ENCODE measurements at regions not wholly inside any gene's neighbourhood (a gene's known extent, or its start where the extent isn't known, plus 50 kb on each side); places are given as distances from the start of the nearest gene placed in this dataset.

DNA sequence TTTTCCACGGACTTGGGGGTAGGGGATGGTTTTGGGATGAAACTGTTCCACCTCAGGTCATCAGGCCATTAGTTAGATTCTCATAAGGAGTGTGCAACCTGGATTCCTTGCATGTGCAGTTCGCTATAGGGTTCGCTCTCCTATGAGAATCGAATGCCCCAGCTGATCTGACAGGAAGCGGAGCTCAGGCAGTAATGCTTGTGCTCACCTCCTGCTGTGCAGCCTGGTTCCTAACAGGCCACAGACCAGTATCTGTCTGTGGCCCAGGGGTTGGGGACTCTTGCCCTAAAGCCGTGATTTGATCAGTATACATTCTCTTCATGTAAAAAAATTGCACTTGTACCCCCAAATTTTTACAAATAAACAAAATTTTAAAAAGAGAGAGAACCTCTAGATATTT, 219.4 kb upstream of the CPNE8 start:
- no peak for DNase-seq

DNA sequence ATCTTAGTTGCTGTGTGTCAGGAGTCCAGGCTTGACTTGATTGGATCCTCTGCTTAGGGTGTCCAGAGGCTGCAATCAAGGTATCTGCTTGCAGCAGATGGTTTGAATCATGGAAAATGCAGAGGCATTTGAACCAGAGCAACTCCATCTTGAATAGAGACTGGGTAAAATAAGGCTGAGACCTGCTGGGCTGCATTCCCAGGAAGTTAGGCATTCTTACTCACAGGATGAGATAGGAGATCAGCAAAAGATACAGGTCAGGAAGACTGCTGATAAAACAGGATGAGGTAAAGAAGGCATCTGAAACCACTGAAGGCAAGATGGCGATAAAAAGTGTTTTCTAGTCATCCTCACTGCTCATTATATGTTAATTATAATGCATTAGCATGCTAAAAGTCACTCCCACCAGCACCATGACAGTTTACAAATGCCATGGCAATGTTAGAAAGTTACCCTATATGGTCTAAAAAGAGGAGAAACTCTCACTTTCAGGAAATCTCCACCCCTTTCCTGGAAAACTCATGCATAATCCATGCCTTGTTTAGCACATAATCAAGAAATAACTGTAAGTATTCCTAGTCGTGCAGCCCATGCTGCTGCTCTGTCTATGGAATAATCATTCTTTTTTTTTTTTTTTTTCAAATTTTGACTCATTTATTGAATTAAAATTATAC, 218.3 kb upstream of the CPNE8 start:
- DNase-seq: no peak

DNA sequence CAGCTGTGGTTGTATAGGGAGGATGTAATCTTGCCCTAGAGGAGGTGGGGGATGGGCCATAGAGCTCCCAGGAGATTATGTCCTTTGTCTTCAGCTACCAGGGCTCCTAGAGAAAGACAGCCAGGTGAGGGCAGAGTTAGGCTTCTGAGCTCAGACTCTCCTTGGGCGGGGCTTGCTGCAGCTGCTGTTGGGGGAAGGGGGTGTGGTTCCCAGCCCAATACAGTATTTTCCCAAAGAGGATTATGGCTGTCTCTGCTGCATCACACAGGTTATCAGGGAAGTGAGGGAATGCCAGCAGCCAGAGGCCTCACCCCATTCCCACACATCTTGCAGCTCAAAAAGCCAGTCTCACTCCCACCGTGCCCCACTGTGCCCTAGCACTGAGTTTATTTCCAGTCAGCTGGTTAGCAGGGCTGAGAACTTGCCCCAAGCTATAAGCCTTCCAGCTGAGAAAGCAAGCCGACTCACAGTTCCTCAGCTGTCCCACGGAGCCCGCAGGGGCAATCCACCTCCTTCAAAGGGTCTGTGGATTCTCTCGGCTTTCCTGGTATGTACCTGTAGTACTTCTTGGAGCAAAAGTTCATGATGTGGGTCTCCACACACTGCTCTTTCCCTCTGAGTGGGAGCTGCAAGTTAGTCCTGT, 217.3 kb upstream of the CPNE8 start:
- no peak for DNase-seq

DNA sequence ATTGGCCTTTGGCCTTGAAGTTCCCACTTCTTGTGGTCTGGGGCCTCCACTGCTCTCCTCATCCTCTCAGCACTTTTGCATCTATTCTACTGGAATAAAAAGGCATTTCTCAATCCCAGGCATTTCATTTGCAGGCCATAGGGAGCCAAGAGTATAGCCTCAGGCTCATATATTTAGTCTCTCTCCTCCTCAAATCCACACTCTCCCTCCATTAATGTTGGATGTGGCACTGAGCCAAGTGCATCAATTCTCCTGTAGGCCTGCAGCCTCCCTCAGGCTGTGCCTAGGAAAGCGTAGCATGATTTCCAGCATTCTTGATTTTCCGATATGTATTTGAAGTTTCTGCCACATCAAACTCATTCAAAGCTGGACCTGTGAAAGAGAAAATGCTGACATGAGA, 211.5 kb upstream of the CPNE8 start:
- no peak for DNase-seq

DNA sequence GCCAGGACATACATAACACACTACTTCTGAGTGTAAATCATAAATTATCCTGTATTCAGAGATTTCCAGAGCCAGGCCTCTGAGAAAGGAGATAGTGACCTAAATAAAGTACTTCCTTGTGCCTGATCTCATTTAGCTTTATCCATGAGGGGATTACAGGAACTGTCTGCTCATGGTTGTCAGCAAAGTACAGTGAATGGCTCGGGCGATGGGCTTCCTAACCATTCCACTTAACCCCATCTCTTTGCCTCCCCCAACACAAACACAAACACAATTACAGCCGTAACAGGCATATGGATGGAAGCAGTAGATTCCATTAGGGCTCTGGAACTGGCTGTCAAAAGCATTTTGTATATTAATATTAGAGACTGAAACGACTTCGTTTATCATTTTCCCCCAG, 206.7 kb upstream of the CPNE8 start:
- no peak for DNase-seq

DNA sequence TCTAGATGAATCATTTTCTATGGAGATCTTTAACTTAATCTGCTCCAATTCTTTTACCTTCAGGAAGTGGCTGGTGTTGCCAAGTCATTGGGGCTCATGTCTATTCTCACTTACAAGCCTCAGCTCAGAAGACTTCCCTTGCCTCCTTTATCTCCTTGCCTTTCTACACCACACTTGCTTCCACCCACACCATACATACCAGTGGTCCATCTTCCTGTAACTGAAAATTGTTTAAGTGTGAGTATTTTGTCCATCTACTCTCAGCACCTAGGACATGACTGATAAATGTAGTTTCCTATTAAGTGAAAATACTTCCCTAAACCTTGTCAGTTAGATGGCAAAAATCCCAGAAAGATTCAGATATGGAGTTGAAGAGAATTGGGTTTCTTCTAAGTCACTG, 199.7 kb upstream of the CPNE8 start:
- no peak for DNase-seq

DNA sequence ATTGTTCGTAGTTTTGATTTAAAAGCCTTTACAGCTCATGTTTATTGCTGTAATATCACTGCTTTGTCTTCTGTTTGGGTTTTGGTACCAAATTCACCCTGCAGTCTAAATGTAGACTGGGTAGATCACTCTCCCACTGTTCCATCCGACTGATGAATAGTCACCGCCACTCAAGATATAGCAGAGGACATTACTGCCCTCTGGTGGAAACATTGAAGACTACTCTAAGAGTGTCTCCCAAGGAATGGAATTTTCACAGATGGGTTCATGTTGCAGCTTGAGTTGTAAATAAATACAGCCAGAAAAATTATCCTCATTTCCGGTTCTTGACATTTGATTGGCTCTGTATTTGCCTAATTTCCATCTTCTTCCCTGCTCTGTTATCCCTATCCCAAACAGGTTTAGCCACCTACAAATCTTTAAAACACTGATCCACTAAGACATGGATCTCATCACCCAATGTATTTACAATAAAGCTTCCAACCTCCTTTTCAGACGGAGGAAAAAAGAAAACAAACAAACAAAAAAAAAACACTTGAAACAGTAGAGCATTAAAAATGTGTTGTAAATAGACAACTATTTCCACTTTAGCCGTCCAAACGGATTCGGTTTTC, 198.3 kb upstream of the CPNE8 start:
- DNase-seq: no peak

DNA sequence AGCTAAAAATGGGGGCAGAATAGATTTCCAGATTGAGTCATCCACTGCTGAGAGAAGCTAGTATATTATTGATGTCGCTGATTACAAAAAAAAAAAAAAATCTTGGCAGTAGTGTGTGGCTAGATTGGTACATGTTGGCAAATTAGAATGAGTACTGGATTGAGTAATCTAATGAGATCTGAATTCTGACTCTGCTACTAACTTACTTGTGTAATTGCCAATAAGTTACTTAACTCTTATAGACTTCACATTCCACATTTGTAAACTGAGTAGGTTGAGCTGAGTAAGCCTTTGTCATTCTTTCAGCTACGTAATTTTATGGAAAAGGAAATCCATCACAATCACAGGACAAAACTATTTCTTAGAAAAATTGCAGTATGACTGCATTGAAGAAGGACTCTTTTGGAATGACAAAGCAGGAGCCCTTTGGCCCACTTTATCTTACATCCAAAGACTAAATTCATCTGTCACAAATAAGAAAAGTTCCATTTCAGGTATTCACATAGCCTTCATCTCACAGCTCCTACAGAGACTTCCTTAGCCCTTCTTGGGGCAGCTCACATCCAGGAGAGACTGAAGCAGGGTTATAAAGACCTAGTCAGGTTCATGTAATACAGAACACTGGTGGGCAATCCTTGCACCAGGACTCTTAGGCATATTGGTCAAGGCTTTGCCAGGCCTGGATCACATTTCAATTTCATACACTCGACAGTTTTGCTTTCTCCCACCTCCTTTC, 197.3 kb upstream of the CPNE8 start:
- DNase-seq: no peak

DNA sequence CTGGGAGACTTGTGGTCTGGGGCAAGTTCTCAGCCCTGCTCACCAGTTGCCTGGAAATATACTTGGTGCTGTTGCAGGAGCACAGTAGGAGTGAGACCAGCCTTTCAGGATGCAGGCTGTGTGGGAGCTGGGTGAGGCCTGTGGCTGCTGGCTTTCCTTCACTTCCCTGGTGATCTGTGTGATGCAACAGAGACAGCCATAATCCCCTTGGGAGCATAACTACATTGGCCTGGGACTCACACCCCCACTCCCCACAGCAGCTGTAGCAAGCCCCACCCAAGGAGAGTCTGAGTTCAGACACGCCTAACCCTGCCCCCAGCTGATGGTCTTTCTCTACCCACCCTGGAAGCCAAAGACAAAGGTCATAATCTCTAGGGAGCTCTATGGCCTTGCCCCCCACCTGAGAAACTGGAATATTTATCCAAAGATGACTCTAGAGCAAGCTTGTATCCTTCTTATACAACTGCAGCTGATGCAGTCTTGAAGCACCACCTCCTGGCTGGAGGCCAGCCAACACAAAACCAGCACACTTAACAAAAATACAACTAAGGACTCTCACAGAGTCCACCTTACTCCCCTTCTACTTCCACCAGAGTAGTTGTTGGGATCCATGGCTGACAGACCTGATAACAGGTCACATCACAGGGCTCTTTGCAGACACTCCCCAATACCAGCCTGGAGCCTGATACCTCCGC, 190.4 kb upstream of the CPNE8 start:
- no peak for DNase-seq

DNA sequence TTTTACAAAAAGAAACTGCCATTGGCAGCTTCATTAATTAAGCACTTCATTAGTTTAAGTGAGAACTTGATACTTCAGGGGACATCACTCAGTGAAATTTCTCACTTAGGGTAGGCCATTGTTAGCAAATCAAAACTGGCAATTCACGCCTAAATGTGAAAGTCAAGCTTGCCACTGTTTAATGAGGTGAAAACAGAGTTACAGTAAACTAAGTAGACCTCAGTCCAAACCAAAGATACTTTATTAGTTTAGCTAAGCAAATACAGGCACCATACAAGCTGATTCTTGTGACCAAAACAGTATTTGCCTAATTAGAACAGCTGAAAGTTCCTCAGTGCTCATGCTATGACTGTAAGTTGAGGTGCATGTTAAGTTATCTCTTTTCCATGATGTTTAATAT, 176.5 kb upstream of the CPNE8 start:
- no peak for DNase-seq

DNA sequence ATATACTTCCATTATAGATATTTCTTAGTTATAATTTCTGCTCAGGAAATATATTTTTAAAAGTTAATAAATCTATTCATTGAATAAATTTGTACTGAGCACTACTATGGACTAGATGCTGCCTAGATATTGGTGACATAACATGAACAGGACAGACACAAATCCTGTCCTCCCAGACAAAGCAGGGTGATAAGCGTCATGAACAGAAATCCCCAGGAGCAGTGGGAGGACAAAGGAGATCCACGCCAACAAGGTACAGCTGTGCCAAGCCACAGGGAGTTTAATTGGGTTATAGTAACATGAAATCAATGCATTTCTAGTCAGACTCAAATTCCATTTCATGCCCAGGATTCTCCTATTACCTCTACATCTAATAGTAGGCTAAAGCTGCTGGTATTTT, 171.8 kb upstream of the CPNE8 start:
- DNase-seq: no peak

DNA sequence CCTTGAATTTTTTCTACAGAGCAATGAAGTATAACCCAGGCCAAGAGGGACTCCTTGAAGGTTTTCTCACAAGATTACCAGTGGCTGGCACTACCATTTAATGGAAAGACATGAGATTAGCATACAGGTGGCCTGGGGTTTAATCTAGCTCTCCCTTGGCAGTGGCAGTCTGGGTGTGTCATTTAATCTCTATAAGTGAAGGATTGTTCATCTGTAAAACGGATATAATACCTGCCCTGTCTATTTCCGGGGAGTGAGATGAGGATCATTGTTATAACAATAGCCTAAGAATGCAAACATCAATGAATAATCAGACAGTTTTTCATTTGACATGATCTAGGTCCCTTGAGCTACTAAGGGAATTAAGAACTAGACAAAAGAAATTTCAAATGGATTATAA, 168.7 kb upstream of the CPNE8 start:
- no peak for DNase-seq

DNA sequence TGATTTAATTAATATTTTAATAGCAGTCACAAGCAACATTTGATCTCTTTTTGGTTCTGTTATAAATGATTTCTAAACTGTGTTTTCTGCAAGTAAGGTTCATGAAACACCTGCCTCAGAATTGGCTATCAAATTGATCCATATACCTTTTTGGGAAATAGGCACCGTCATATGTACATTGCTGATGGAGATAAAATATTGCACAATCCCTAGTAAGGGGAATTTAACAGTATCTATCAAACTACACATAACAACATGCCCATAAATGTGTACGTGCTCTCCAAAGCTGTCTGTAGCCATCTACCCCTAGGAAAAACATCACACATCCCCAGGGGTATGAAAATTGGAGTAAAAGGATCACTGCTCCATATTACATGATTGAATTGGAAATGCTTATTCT, 167.3 kb upstream of the CPNE8 start:
- DNase-seq: no peak

DNA sequence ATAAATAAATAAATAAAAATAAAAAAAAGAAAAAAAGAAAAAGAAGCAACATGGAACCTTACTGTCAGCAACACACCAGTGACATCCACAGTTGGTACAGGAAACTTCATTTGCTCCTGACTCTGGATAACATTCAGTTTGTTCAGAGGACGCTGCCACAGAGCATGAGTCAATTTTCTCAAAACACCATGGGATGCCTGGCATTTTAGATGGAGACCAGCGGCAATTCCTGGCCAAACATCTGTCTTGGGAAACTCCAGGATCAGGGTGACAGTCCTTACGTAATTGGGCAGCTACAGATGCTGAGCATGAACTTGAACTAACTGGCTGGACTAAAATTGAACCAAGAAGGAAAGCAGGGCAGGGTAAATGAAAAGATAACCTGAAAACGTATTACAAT, 166.2 kb upstream of the CPNE8 start:
- DNase-seq: no peak

DNA sequence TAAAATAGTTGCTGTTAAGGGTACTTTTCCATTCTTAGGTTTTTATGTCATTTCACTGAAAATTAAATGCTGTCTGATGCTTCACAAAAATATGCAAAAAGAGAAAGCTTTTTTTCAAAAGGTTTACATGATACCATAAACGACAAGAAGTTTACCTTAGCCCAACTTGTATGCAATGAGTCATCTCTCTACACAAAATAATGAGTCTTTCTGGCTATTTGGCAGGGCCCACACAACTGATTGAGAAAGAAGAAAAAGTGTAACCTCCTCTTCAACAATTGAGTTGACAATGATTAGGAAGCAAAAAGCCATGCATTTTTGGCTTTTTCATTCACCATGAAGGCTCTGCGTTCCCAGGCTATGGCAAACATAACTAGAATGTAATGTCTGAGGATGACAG, 165.4 kb upstream of the CPNE8 start:
- no peak for DNase-seq

DNA sequence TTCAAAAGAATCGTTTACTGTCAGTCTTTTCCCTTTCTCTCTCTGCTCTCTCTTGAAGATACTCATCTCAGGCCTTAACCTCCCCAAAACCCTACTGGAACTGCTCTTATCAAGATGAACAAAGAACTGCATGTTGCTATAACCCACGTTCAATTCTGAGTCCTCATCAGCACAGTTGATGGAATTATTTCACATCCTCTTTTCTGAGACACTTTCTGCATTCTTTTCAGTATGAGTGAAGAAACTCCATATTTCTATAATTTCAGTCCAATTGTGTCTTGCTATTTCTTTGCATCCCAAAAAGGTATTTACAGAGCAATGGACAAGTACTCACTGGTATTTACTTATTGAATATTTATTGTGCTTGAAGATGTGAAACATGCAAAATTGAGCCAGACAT, 160.1 kb upstream of the CPNE8 start:
- no peak for DNase-seq

DNA sequence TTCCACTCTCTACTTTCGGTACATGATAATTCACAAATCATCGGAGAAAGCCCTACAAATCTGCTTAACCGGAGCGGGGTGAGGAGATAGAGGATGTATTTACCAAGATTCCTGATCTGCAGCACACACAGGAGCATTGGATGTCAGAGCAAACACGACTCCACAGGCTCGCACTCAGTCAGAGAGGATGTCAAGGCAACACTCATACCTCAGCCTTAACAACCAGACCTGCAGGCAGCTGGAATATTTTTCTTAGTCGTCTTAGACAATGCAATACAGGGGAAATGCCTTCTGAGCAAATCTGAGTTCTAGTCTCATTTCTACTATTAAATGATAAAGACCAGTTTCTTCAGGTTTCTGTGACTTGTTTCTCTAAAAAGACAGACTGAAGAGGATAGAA, 159.3 kb upstream of the CPNE8 start:
- no peak for DNase-seq

DNA sequence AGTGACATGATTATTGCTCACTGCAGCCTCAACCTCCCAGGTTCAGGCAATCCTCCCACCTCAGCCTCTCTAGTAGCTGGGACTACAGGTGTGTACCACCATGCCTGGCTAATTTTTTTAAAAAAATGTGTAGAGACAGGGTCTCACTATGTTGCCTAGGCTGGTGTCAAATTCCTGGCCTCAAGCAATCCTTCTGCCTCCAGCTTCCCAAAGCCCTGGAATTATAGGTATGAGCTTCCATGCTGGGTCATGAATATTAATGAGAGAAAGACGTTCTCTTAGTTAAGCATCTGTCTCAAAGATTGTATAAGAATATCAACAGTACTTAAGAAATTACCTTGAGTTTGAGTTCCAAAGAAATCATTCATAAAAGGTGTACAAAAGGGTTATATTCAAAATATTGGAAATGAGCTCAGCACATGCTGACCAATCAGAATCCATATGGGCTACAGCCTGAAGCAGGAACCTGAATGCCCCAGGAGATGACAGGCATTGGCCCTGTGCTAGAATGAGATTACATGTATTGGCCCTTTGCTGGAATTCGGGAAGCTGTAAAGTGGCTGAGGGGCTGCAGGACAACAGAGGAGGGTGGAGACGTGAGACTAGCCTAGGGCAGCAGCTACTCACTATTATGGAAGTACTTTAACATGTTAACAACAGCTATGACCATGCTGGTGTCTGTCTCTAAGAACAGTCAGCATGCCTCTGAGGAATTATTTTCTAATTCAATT, 157.0 kb upstream of the CPNE8 start:
- DNase-seq: no peak

DNA sequence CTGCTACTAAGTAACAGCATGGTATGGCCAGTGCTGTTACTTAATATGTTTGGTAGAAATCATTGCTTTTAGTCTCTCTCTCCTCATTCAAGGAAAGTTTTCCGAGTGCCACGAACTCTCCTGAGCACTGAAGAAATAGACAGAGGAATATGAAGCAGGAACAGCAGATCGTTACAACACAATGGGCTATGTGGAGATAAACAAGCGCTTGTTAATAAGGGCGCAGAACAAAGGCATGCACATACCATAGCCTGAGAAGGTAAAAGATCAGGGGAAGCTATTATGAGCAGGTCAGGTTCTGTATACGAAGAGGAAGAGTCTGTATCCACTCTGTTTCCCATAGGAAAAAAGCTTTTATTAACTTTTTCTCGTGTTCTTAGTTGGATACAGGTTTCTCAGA, 156.2 kb upstream of the CPNE8 start:
- no peak for DNase-seq

DNA sequence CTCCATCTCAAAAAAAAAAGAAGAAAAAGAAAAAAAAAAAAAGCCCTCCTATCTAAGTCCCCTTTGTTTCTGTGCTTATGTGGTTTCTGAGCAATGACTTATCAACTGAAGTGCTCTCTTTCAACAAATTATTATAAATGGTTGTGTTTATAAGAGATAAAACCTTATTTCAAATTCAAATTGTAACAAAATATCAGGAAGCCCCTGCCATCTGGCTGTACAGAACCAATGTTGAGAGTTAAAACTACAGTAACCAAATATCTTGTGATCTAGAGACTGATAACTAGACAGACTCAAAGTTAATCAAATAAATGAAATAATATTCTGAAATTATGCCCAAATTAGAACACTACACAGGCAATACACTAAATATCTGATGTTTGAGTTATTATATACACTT, 143.0 kb upstream of the CPNE8 start:
- DNase-seq: no peak

DNA sequence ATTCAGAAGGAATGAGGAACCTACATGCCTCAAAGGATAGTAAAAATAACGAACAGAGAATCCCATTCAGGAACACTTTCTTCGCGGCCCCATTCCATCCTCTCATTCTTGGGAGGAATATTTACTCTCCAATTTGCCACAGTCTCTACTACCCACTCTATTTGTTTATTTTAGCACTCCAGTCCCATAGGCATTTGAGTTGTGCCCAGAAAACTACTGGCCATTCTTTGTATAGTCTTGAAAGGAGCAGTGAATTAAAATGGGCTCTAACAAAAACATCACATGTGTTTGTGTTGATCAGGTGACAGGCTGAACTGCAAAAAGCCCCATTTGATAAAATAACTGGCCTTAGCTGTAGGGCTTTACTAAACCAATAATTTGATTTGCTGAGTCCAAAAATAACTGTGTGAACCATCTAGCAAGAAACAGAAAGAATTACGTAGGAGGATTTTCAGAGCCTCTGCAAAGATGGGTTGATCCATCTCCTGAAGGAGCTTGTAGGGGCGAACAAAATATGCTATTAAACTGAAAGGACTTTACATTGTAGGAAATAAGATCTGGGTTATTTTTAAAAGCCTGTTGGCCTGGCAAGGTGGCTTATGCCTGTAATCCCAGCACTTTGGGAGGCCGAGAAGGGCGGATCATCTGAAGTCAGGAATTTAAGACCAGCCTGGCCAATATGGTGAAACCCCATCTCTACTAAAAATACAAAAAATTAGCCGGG, 142.3 kb upstream of the CPNE8 start:
- DNase-seq: no peak

DNA sequence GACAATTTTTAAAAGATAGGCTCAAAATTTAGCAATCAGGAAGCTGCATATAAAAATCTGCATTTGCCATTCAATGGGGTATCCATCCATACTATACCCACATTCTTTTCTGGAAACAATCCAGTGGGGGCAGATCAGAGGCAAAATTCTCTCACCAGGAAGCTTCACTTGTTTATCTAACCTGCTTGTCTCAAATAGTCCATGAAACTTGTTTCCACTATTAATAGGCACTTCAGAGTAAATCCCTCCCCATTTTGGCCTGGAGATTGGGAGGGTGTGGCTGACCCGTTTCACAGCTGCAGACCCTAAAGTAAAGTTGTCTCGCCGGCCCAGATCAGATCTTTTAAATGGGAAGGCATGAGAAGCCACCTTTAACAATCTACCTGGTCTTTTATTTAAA, 139.4 kb upstream of the CPNE8 start:
- no peak for DNase-seq
